Activated naive CD8-positive, alpha-beta T cell treated with anti-CD3 and anti-CD28 coated beads, Interleukin-2, amount 50 U/mL, for 24 hours (primary cell): ENCODE measurements at regions not wholly inside any gene's neighbourhood (a gene's known extent, or its start where the extent isn't known, plus 50 kb on each side); places are given as distances from the start of the nearest gene placed in this dataset.

Experiments used
- ATAC-seq: fragments of 150-1000 bp; cut with Tn5 transposase; one replicate; pipeline ENCODE4 v1.10.0; 2021
- DNase-seq: peaks from one replicate; pipeline ENCODE4 v3.0.0; 2021
- H3K27ac Mint-ChIP-seq: one replicate; pipeline ENCODE4 v1.8.0; 2021; ENCODE audit warnings: mild to moderate bottlenecking, mixed read lengths
- H3K27me3 Mint-ChIP-seq: one replicate; pipeline ENCODE4 v1.8.0; 2021; ENCODE audit warnings: mixed read lengths
- H3K36me3 Mint-ChIP-seq: one replicate; pipeline ENCODE4 v1.8.0; 2021; ENCODE audit warnings: low read depth, mixed read lengths
- H3K4me1 Mint-ChIP-seq: one replicate; pipeline ENCODE4 v1.8.0; 2021; ENCODE audit warnings: mixed read lengths
- H3K4me3 Mint-ChIP-seq: one replicate; pipeline ENCODE4 v1.8.0; 2021; ENCODE audit warnings: mild to moderate bottlenecking, moderate library complexity, mixed read lengths
- H3K9me3 Mint-ChIP-seq: one replicate; pipeline ENCODE4 v1.8.0; 2021; ENCODE audit warnings: mixed read lengths

DNA sequence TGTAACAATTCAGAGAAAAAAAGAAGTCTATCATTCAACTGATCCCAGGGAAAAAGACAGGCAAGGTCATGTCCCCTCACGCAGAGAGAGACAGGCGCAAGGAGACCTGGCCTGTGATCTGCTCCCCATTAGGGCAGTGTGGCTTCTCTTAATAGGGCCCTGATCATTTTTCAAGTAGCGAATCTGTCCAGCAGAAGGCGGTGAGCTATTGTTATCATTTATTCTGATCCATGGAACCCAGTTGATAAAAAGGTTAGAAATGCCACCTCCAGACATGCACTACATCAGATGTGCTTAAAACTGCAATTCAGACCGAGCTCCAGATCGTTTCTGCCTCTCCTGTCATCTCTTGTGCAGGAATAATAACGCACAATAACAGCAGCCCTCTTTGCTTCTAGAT, 1025.6 kb upstream of the PIK3C3 start:
- Mint-ChIP-seq H3K9me3 (peaks cover 15% of the 10 kb centered on the region), H3K36me3 (peaks cover 2% of the 10 kb centered on the region), H3K27ac (no peak overlapping the region), H3K4me3 (no peak overlapping the region), H3K4me1 (no peaks in the 10 kb centered on the region), H3K27me3 (no peaks in the 10 kb centered on the region)
- no peak for DNase-seq
- no peak for ATAC-seq

DNA sequence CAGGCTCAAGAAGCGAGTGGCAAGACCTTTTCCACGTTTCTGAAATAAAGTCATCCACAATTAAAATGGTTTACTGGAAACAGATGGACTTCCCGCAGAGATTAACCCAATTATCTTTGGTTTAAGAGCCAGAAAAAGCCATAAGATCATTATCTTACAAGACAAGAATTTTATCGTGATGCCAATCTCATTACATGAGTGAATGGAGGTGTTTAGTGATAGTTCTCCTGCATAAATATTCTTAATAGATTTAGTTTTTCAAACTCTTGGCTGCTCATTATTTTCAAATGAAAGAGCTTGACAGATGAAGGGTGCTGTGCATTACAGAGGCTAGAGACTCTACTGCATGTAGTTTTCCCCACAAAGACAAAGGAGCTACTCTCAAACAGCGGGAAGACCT, 1028.4 kb upstream of the PIK3C3 start:
- peaks cover 20% of the 10 kb centered on the region for H3K9me3 Mint-ChIP-seq
- H3K27ac Mint-ChIP-seq = no peak overlapping the region
- H3K4me3 Mint-ChIP-seq = no peak overlapping the region
- no peaks in the 10 kb centered on the region for H3K27me3 Mint-ChIP-seq
- DNase-seq (no peak), ATAC-seq (no peak)
- no peaks in the 10 kb centered on the region for H3K4me1 Mint-ChIP-seq
- H3K36me3 Mint-ChIP-seq = peaks cover 2% of the 10 kb centered on the region

DNA sequence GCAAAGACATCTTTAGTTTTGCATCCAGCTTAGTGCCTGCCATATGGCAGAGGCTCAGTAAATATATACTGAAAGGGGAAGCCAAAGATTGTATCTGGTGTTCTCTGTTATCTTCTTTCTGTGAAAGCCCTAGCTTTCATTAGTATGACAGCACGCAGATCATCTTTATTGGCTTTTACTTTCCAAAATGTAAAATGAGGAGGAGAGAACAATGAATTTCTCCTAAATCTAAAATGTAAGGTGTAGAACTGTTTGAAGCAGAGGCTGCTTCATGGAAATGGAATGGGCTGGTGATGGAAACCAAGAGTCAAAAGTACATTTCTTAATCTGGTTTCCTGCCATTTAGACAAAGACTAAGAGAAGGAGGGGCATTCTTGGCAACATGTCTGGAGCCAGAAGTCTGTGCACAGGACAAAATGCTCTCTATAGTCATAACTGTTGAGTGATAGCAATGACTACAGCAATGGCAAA, 1029.9 kb upstream of the PIK3C3 start:
- no peak for ATAC-seq
- H3K27me3 Mint-ChIP-seq = no peaks in the 10 kb centered on the region

DNA sequence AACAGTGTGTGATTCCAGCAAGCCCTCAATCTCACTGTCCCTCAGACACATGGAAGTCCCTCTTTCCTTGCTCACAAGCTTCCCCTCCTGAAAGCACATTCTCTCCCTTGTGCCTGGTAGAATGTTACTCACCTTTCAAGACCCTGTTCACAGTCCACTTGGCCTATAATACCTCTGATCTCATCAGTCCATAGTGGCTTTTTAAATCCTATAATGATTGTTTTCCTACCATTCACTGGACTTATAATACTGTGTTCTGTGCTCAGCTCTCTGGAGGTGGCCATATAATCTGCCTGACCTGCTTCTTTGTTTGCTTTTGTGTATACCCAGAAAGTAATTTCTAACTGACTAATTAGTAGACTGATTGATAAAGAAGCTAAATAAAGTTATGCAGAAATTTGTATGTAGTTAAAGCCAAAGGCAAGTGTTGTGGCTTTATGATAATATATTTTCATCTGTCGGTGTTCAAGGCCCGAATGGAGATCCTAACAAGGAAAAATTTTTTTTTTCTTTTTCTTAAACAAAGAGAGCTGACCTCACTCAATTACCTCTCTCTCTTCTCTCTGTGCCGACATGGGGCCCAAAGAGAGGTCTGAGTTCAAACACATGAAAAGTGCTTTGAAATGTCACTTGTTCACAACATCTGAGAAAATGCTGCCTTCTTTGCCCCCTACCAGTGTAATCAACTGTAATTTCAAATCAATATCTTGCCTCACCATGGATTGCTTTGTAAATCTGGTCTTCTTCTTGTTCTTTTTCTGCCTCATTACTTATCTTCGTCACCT, 1033.0 kb upstream of the PIK3C3 start:
- no peaks in the 10 kb centered on the region for H3K27me3 Mint-ChIP-seq
- H3K9me3 Mint-ChIP-seq = peaks cover 24% of the 10 kb centered on the region
- H3K27ac Mint-ChIP-seq = no peak overlapping the region
- no peak for DNase-seq
- H3K4me1 Mint-ChIP-seq = no peaks in the 10 kb centered on the region
- peaks cover 2% of the 10 kb centered on the region for H3K36me3 Mint-ChIP-seq
- H3K4me3 Mint-ChIP-seq = no peak overlapping the region
- ATAC-seq = no peak

More for the DNA sequence above, 1029.9 kb upstream of the PIK3C3 start:
- Mint-ChIP-seq H3K4me1 (no peaks in the 10 kb centered on the region), H3K9me3 (peaks cover 20% of the 10 kb centered on the region), H3K4me3 (no peak overlapping the region), H3K36me3 (peaks cover 2% of the 10 kb centered on the region), H3K27ac (no peak overlapping the region)
- no peak for DNase-seq

DNA sequence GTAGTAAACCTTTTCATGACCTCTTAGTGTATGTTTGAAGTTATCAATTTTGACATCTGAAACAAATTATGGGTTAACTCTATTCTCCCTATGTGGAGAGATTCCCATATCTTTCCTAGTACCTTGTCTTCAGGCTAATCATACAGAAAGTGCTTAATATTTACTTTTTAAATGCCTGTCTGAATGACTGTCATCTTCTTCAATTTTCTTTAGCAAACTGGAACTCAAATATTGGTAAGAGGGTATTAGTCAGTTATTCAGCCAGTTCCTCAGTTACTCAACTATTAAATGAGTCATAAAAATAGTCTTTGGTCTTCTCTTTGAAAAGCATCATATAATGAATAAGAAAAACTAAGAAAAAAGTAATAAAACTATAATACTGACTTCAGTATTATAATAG, 1038.0 kb upstream of the PIK3C3 start:
- no peak overlapping the region for H3K4me3 Mint-ChIP-seq
- H3K4me1 Mint-ChIP-seq = no peaks in the 10 kb centered on the region
- H3K27me3 Mint-ChIP-seq = no peaks in the 10 kb centered on the region
- H3K9me3 Mint-ChIP-seq = peaks cover 20% of the 10 kb centered on the region
- DNase-seq (no peak), ATAC-seq (no peak)
- no peaks in the 10 kb centered on the region for H3K36me3 Mint-ChIP-seq
- H3K27ac Mint-ChIP-seq = no peak overlapping the region

DNA sequence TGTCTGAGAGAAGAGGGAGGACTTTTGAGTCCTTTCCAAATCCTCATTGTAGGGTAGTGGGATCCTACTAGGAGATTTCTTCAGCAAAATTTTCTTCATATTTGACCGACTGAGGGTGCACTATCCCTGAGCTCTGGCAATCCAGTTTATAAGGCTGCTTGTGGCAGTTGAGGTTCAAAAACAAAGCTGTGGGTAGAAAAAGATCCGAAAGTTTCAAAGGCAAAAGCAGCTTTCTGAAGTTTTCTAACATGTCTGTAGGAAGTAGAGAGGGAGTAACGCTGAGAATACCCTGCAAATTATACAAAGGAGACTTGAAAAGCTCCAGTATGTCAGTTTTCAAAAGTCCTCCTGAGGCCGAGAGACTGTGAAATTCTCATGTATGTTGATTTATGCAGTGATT, 1039.3 kb upstream of the PIK3C3 start:
- H3K27ac Mint-ChIP-seq = no peak overlapping the region
- no peaks in the 10 kb centered on the region for H3K36me3 Mint-ChIP-seq
- peaks cover 20% of the 10 kb centered on the region for H3K9me3 Mint-ChIP-seq
- ATAC-seq = no peak
- H3K4me1 Mint-ChIP-seq = no peaks in the 10 kb centered on the region
- DNase-seq = no peak
- no peaks in the 10 kb centered on the region for H3K27me3 Mint-ChIP-seq
- no peak overlapping the region for H3K4me3 Mint-ChIP-seq

DNA sequence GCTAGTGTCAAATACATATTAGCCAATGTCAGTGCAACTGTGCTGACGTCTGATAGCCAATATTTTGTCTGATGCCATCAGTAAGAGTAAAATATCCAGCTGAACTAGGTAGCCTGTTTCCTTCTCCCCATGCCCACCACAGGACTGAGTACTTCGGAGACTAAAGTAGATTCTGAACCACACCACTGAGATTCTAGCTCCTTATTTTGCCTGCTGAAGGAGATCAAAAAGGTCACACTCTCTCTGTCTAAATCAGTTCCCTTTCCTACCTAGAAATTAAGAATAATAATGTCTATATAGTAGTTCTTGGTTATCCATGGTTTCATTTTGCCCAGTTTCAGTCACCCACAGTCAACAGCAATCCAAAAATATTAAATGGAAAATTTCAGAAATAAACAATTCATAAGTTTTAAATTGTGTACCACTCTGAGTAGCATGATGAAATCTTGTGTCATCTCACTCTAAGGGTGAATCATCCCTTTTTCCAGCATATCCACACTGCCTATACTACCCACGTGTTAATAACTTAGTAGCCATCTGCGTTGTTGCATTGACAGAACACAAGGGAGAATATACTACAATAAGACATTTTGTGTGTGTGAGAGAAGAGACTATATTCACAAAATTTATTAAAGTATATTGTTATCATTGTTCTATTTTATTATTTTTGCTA, 1043.3 kb upstream of the PIK3C3 start:
- no peaks in the 10 kb centered on the region for H3K27me3 Mint-ChIP-seq
- no peaks in the 10 kb centered on the region for H3K36me3 Mint-ChIP-seq
- ATAC-seq = no peak
- H3K4me1 Mint-ChIP-seq = no peaks in the 10 kb centered on the region
- peaks cover 15% of the 10 kb centered on the region for H3K9me3 Mint-ChIP-seq
- no peak overlapping the region for H3K4me3 Mint-ChIP-seq
- no peak for DNase-seq
- H3K27ac Mint-ChIP-seq = no peak overlapping the region

DNA sequence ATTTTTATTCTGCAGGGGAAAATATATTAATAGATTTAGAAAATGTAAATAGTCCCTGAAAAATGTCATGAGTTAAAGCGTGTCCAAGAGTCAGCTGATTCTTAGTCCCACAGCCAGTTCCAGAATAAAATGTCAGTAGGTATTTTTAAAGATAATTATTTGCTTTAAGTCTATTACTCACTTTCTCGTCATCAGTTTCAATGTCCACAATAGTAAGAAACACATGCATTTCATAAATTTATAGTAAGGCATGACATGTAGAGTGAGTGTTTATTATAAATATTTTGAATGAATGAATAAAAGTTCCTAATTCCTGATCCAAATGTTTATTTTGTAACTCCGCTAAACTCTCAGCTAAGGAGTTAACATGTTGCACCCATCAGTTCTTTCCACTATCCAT, 1044.0 kb upstream of the PIK3C3 start:
- H3K4me1 Mint-ChIP-seq = no peaks in the 10 kb centered on the region
- peaks cover 15% of the 10 kb centered on the region for H3K9me3 Mint-ChIP-seq
- no peak overlapping the region for H3K4me3 Mint-ChIP-seq
- H3K36me3 Mint-ChIP-seq = no peaks in the 10 kb centered on the region
- no peak overlapping the region for H3K27ac Mint-ChIP-seq
- H3K27me3 Mint-ChIP-seq = no peaks in the 10 kb centered on the region
- DNase-seq (no peak), ATAC-seq (no peak)

DNA sequence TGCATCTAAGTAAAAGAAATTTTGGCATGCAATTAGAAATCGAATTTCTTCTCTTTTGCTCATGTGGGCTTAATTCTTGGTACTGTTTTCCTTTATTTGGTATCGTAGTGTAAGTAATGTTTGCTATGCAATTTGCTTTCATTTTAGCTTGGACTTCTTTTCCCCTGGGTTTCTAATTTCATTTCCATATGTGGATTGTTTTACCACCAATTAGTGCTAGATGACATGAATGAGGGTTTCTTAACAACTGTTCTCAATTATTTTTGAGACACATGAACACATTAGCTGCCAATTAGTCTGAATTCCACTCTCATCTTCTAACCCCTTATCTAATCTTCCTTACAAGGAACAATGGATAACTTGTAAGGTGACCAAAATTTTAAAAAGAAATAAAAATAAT, 1047.2 kb upstream of the PIK3C3 start:
- DNase-seq (no peak), ATAC-seq (no peak)
- Mint-ChIP-seq H3K27me3 (no peaks in the 10 kb centered on the region), H3K27ac (no peak overlapping the region), H3K9me3 (no peaks in the 10 kb centered on the region), H3K36me3 (no peaks in the 10 kb centered on the region), H3K4me1 (no peaks in the 10 kb centered on the region), H3K4me3 (no peak overlapping the region)

DNA sequence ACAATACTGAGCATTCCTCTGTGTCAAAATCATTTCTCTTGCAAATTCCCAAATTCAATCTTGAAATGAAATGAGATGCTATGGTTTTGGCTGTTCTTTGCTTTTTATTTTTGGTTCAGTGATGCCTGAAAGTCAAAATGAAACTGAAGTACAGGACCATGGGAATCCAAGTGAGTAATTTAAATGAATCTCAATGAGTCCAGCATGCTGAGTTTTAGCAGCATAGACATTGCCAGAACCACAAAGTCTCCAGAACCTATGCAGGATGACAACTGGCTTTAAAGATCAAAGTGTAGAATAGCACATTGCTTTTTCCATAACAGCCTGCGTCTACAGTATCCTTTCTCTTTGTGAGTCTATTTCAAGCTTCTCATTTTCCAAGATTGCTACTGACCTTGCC, 1050.7 kb upstream of the PIK3C3 start:
- no peaks in the 10 kb centered on the region for H3K9me3 Mint-ChIP-seq
- DNase-seq (no peak), ATAC-seq (no peak)
- no peak overlapping the region for H3K4me3 Mint-ChIP-seq
- no peaks in the 10 kb centered on the region for H3K36me3 Mint-ChIP-seq
- H3K27ac Mint-ChIP-seq = no peak overlapping the region
- no peaks in the 10 kb centered on the region for H3K27me3 Mint-ChIP-seq
- H3K4me1 Mint-ChIP-seq = no peaks in the 10 kb centered on the region

DNA sequence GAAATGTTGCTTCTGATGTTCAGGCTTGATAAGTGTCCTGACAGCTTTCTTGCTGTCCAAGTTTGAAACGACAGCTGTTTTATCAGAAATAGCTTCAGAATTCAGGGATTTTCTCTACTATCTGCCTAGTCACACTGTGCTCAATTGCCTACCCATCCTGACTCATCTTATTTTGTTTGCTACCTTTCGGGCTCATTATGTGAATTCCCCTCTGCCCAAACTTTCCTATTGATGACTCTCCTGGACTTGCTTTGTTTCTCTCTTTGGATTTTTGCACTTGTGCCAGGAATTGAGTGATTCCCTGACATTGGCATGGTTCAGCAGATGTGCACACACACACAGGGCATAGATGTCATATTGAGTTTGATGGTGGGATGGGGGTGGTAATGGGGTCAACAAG, 1052.6 kb upstream of the PIK3C3 start:
- Mint-ChIP-seq H3K36me3 (no peaks in the 10 kb centered on the region), H3K4me3 (no peak overlapping the region), H3K27me3 (no peaks in the 10 kb centered on the region), H3K4me1 (no peaks in the 10 kb centered on the region), H3K9me3 (peaks cover 3% of the 10 kb centered on the region), H3K27ac (no peak overlapping the region)
- no peak for ATAC-seq
- DNase-seq = no peak

DNA sequence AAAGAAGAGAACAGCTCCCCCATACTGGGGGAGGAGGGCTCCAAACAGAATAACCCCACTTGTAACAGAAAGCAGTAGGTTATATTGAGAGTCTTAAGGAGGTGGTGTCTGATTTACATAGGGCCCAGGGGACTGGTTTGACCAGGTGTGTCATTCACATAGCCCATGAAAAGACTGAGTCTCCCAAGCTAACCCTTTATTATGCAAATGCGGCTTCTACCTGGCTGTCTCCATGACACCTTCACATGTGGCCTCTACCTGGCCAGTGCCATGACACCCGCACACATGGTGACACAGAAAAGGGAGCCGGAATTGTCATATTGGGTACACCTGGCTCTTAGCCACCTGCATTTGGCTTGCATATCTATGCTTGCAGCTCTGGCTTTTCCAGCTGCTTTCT, 1057.2 kb upstream of the PIK3C3 start:
- DNase-seq (no peak), ATAC-seq (no peak)
- Mint-ChIP-seq H3K27me3 (no peaks in the 10 kb centered on the region), H3K27ac (no peak overlapping the region), H3K4me3 (no peak overlapping the region), H3K4me1 (no peaks in the 10 kb centered on the region), H3K9me3 (peaks cover 16% of the 10 kb centered on the region), H3K36me3 (no peaks in the 10 kb centered on the region)

DNA sequence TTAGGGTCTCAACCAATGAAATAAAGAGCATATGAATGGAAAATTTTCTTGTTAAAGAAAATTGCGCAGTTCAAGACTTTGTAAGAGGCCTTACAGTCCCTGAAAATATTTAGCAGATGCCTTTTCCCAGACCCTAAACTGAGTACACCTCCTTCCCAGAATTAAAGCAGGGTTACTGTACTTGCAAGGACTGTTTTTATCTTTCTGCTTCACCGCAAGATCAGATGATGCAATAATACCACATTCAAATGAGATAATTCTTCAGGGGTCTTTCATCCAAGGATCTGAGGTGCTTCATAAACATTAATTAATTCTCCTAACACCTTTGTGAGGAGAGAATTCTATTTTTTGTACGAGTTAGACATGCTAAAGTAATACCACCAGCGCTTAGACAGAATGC, 1071.8 kb upstream of the PIK3C3 start:
- DNase-seq (no peak), ATAC-seq (no peak)
- no peak overlapping the region for H3K4me3 Mint-ChIP-seq
- H3K27me3 Mint-ChIP-seq = no peaks in the 10 kb centered on the region
- H3K9me3 Mint-ChIP-seq = no peaks in the 10 kb centered on the region
- no peaks in the 10 kb centered on the region for H3K4me1 Mint-ChIP-seq
- no peak overlapping the region for H3K27ac Mint-ChIP-seq
- no peaks in the 10 kb centered on the region for H3K36me3 Mint-ChIP-seq

DNA sequence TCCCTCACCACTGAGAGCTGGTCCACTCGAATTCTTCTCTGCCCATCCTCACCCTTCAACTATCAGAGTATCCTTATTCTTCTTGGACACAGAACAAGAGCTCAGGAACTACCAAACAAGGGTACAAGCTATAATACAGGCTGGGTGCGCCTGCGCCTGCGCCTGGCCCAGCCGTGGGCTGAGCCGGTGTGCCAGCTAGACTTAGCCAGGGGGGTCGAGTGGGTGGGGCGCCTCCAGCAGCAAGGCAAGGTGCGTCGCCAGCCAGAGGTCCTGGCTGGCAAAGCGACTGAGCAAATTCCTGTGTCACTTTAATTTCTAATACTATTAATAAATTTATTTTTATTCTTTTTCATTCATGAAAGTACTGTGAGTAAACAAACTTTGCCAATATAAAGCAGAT, 1072.6 kb upstream of the PIK3C3 start:
- ATAC-seq (no peak), DNase-seq (no peak)
- Mint-ChIP-seq H3K4me3 (no peak overlapping the region), H3K9me3 (no peaks in the 10 kb centered on the region), H3K36me3 (no peaks in the 10 kb centered on the region), H3K27me3 (no peaks in the 10 kb centered on the region), H3K27ac (no peak overlapping the region), H3K4me1 (no peaks in the 10 kb centered on the region)

DNA sequence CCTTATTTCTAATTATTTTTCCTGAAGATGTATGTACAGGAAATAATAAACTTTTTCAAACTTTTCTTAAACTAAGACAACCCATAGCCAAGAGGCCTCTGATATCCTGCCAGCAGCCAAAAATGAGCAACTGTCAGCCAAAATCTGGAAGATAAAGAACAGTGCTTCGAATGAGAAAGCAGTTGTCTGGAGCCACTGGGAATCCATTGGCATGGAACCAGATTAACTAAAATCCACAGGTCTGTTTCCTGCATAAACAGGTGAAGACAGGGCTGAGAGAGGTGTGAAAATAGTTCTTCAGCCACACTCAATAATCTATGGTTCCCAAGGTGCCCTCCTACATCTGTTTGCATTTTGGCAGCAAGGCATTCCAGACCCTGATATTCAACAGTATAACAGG, 1076.7 kb upstream of the PIK3C3 start:
- DNase-seq (no peak), ATAC-seq (no peak)
- H3K4me1 Mint-ChIP-seq = no peaks in the 10 kb centered on the region
- H3K27me3 Mint-ChIP-seq = no peaks in the 10 kb centered on the region
- H3K27ac Mint-ChIP-seq = no peak overlapping the region
- H3K4me3 Mint-ChIP-seq = no peak overlapping the region
- H3K36me3 Mint-ChIP-seq = no peaks in the 10 kb centered on the region
- H3K9me3 Mint-ChIP-seq = no peaks in the 10 kb centered on the region
